GM10266 (cell line): ENCODE measurements at regions not wholly inside any gene's neighbourhood (a gene's known extent, or its start where the extent isn't known, plus 50 kb on each side); places are given as distances from the start of the nearest gene placed in this dataset.

Source experiments
- DNase-seq: peaks from one replicate; pipeline ENCODE4 v3.0.0; 2012; ENCODE audit errors: extremely low spot score
- TF ChIP-seq, protein P1 (sequence below): IDR thresholded peaks from 2 replicates; pipeline ENCODE4 v1.5.1; 2012; ENCODE audit warnings: mild to moderate bottlenecking, low read depth; ENCODE audit not compliant: control insufficient read depth, insufficient read depth; ENCODE audit errors: missing control alignments

DNA sequence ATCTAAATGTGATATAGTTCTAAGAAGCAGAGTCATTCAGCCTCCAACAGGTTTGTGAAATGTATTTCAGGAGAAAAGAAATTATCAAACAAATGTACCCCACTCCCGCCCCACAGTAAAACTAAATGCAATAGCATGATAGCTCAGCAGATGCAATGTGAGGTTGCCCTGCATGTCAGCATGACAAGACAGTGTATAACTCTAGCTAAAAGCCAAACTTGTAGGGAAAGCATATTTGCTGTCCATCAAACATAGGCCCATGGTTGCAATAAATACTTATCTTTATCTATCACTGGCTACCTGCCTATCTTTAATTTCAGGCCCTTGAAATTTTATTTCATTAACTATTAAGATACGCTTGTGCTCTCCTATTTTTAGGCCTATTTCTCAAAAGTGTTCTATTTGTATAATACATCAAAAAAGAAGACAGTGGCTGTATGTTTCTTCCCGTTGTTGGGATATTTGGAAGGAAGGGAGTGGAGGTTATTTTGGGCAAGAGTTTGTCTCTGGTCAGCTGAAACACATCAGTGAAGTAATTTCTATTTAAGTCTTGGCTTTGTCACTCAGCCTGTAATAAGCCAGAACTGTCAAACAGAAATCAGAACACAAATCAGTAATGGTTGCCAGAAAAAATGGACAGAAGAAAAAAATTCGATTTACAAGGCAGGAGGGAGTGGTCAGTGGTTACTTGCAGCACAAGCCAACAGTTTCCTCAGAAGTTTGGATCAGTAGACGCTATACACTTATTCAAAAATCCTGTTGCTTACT is 307.4 kb upstream of the ADGRL2 start:
- TF ChIP-seq, protein P1, sequence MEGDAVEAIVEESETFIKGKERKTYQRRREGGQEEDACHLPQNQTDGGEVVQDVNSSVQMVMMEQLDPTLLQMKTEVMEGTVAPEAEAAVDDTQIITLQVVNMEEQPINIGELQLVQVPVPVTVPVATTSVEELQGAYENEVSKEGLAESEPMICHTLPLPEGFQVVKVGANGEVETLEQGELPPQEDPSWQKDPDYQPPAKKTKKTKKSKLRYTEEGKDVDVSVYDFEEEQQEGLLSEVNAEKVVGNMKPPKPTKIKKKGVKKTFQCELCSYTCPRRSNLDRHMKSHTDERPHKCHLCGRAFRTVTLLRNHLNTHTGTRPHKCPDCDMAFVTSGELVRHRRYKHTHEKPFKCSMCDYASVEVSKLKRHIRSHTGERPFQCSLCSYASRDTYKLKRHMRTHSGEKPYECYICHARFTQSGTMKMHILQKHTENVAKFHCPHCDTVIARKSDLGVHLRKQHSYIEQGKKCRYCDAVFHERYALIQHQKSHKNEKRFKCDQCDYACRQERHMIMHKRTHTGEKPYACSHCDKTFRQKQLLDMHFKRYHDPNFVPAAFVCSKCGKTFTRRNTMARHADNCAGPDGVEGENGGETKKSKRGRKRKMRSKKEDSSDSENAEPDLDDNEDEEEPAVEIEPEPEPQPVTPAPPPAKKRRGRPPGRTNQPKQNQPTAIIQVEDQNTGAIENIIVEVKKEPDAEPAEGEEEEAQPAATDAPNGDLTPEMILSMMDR: no peak
- DNase-seq: no peak

DNA sequence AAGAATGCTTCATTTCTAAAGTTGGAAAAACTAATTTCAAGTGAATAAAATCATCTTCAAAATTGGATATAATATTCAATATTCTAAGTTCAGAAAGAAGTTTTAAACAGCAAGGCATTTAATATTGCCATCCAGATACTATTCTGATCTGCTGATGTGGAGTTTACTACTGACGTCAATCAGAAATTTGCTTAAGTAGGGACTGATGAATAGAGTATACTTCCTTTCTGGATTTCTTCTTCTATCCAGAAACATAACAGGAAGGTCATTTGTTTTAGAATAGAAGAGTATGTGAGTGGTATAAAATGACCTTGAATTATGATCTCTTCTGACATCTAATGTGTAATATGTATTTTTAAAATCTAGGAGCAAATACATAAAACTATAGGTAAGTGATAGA is 308.1 kb upstream of the ADGRL2 start:
- TF ChIP-seq, protein P1: no peak
- DNase-seq: no peak

DNA sequence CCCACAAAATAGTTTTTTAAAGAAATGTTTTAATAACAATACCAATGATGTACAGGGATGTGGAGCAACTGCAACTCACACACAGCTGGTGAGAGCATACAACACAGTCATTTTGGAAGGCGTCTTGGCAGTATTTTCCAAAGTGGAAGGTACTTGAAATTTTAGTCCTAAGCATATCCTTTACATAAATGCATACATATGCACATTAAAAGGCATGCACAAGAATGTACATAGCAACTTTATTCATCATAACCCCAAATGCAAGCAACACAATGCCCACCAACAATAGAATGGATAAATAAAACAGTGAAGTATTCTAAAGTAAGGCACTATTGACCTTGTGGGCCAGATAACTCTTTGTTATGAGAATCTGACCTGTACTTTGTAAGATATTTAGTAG is 310.1 kb upstream of the ADGRL2 start:
- DNase-seq: no peak
- TF ChIP-seq, protein P1: no peak

DNA sequence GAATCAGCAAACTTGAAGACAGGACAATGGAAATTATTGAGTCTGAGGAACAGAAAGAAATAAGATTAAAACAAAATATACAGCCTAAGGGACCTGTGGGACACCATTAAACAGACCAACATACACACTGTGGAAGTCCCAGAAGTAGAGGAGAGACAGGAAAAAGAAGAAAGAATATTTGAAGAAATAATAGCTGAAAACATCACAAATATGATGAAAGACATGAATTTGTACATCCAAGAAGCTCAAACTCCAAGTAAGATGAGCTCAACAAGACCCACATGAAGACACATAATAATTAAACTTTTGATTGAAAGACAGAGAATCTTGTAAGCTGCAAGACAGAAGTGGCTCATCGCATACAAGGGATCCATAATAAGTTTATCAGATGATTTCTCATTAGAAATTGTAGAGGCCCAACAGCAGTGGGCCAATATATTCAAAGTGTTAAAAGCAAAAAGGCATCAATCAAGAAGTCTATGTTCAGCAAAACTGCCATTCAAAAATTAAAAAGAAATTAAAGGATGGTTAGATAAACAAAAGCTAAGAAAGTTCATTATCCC is 311.3 kb upstream of the ADGRL2 start:
- no peak for DNase-seq
- TF ChIP-seq, protein P1: no peak

DNA sequence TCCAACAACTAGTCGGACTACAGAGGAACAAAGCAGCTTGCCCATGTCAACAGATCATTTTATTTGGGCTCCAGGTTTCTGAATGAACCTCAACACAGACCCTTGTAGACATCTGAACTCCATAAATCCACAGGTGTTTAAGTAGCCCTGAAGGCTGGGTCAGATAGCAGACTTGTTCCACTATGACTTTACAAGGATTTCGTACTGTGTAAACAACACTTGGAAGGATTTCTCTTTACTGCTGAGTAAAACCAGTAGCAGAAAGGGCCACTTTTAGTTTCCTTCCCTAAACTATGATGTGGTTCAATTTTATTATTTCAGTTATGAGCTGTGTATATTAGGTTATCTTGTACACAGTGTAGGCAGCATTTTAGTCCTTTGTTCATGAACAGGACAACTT is 316.4 kb upstream of the ADGRL2 start:
- DNase-seq: no peak
- TF ChIP-seq, protein P1: no peak

DNA sequence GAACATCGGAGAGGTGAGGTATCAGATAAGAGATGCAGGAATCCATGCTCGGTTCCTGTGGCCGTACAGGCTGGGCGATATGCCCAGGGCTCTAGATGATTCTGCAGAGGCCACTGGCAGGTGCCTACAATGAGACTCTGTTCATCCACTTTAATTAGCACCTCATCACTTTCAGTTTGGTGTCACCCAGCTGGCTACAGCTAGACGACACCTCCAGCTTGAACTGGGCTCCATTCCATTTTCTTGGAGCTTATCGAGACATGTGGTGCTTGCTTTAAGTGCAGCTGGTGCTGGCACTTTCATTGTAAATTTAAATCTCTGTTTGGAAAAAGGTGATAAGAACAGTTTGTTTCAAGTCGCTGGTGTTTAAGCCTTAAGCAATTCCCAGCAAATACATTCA is 322.5 kb upstream of the ADGRL2 start:
- TF ChIP-seq, protein P1: no peak
- no peak for DNase-seq

DNA sequence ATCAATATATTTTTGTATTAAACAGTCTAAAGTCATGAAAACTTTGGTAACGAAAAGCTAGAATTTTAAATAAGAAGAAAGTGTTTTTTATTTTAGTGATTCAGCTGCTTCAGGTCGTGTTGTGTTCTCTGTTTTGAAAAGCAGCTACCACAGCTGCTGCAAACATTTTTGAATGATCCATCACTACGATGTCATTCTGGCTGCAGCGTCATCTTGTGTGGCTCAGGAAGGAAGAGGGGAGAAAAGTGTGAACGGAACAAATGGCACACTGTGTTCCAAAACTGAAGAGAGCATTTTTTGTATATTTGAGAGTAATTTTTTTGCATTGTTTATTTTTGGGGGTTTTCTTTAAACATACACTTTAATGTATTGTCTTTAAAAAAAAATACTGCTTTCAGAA is 323.0 kb upstream of the ADGRL2 start:
- DNase-seq: no peak

More for the DNA sequence above, 323.0 kb upstream of the ADGRL2 start:
- TF ChIP-seq, protein P1: no peak
